PFSK-1 (cell line): ENCODE measurements at regions not wholly inside any gene's neighbourhood (a gene's known extent, or its start where the extent isn't known, plus 50 kb on each side); places are given as distances from the start of the nearest gene placed in this dataset.

ENCODE experiments used
- FOXP2 ChIP-seq: optimal IDR thresholded peaks from 2 replicates; pipeline ENCODE3; 2011; ENCODE audit warnings: borderline replicate concordance, control low read depth, inconsistent platforms; ENCODE audit not compliant: insufficient read depth; ENCODE audit errors: extremely low read length, extremely low read depth
- POLR2AphosphoS5 ChIP-seq: IDR thresholded peaks from 2 replicates; pipeline ENCODE4 v1.6.1; 2012; ENCODE audit warnings: low read depth, mild to moderate bottlenecking, control low read depth, low read length, moderate library complexity
- SIN3A ChIP-seq: IDR thresholded peaks from 2 replicates; pipeline ENCODE4 v1.6.1; 2012; ENCODE audit warnings: mild to moderate bottlenecking, low read length, moderate library complexity, borderline replicate concordance; ENCODE audit not compliant: insufficient read depth
- TAF1 ChIP-seq: IDR thresholded peaks from 2 replicates; pipeline ENCODE4 v1.6.1; 2012; ENCODE audit warnings: low read length, control low read depth, borderline replicate concordance; ENCODE audit not compliant: insufficient read depth
- TF ChIP-seq, protein P1 (sequence below), 2 experiments: IDR thresholded peaks; 2 replicates each; pipeline versions ENCODE4 v1.6.1 to v1.8.0; 2011 to 2012; ENCODE audit warnings: low read depth in 2 of 2, low read length in 2 of 2, control low read depth in 1 of 2, inconsistent platforms in 1 of 2, mild to moderate bottlenecking in 1 of 2, moderate library complexity in 1 of 2; ENCODE audit not compliant: insufficient read depth in 1 of 2

GRCh38 chr2:188678882-188679281 lies 295.3 kb upstream of the COL3A1 start:
- TF ChIP-seq POLR2AphosphoS5, result no peak
- TF ChIP-seq SIN3A, result no peak
- TF ChIP-seq, protein P1, sequence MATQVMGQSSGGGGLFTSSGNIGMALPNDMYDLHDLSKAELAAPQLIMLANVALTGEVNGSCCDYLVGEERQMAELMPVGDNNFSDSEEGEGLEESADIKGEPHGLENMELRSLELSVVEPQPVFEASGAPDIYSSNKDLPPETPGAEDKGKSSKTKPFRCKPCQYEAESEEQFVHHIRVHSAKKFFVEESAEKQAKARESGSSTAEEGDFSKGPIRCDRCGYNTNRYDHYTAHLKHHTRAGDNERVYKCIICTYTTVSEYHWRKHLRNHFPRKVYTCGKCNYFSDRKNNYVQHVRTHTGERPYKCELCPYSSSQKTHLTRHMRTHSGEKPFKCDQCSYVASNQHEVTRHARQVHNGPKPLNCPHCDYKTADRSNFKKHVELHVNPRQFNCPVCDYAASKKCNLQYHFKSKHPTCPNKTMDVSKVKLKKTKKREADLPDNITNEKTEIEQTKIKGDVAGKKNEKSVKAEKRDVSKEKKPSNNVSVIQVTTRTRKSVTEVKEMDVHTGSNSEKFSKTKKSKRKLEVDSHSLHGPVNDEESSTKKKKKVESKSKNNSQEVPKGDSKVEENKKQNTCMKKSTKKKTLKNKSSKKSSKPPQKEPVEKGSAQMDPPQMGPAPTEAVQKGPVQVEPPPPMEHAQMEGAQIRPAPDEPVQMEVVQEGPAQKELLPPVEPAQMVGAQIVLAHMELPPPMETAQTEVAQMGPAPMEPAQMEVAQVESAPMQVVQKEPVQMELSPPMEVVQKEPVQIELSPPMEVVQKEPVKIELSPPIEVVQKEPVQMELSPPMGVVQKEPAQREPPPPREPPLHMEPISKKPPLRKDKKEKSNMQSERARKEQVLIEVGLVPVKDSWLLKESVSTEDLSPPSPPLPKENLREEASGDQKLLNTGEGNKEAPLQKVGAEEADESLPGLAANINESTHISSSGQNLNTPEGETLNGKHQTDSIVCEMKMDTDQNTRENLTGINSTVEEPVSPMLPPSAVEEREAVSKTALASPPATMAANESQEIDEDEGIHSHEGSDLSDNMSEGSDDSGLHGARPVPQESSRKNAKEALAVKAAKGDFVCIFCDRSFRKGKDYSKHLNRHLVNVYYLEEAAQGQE (IDR thresholded peaks at IDR 0.05; ENCODE audit: insufficient read depth in 1 of 2, low read depth in 2 of 2, low read length in 2 of 2), result no peak
- TF ChIP-seq TAF1, result no peak
- TF ChIP-seq FOXP2, result no peak
